ENCODE measurements at regions not wholly inside any gene's neighbourhood (a gene's known extent, or its start where the extent isn't known, plus 50 kb on each side); places are given as distances from the start of the nearest gene placed in this dataset.

DNA sequence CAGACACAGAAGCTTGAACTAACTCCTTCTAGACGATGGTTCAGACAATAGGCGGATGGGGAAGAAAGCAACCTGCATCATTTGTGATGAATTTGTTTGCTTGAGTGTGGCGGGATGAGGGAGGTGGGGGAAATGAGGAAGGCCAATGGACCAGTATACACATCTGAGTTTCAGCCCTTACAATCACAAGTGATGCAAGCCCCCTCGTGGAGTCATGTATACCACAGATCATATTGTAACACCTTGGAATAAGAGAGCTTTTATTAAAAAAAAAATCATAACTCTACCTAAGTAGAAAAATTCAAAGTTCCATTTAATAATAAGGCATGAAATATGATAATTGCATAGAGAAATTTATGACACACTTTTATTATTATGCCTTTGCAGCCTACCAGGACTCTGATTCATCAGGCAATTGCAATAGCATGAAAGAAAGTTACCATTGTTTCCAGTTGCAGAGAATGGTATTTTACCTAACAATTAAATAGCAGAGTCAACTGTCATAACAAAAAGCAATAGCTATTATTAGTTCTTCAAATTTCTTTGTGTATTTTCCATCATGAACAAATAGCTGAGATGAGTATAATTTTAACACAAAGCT lies 230.2 kb upstream of the AKR1E2 start:
- DNase-seq (ENCODE audit: low spot score) = no peak
- ATAC-seq = no peak

DNA sequence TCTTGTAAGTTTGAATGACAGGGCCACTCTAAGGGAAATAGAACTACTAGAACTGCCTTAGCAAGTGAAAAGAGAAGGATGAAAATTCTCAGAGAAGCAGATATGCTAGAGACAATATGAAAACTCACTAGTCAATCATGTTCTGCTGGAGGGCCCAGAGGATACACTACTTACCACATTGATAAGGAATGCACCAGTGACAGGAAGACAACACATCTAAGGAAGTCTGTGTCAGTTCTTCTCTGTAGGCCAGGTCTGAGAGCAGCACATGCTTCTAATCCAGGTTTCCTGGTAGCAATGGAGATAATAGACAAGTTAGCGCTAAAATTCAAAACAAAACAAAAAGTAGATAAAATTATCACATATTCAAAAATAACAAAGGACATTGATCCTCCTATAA lies 235.2 kb upstream of the AKR1E2 start:
- ATAC-seq (no peak), DNase-seq (ENCODE audit: low spot score) (no peak)

DNA sequence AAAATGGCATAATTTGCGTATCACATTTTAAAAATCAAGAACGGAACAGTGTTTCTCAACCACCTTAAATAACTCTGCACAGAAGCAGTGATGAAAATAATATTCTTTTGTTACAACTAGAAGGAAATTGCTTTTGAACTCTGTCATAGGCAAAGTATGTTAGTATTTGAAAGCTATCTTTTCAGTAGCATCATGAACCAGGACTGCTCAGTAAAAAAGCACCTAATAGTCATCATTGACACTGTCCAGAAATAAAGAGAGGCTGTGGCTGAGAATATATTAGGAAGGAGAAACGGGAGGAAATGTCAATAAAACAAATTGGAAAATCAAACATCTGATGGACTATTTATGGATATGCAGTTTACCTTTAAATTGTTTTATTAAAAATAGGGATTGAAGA lies 237.2 kb upstream of the AKR1E2 start:
- ATAC-seq = no peak
- no peak for DNase-seq (ENCODE audit: low spot score)

DNA sequence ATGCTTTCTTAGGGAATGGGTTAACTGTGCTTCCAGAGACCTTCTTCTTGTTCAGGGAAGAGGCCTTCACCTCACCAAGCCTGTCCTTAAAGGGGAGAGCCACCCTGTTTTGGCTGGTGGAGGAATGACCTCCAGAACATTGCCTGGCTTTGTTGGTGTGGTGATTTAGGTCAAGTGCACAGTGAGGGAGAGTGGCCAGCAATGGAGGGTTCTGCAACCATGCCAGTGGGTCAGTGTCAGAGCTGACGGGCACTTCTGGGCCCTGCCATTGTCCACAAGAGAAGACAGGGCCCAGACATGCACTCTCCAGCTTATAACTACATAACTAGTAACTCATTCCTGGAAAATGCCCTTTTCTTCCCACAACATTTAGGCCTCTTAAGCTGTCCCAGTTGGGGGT lies 238.5 kb upstream of the AKR1E2 start:
- DNase-seq (ENCODE audit: low spot score) (no peak), ATAC-seq (no peak)

DNA sequence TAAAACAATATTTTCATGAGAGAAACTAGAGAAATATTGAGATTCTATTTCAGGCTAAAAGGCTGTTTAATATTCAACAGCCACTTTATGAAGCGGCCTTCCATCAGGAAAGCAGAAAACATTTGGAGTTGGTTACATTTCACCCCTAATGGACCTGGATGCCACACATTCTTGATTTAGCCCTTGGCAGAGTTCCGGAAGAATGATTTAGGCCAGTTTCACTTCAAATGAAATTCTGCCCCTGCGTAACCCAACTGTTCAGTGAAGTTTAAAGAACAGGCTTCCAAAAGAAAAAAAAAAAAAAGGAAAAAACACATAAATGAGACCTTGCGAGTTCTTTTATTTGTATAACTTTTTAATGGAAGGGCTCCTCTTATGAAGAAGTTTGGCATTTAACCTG lies 239.2 kb upstream of the AKR1E2 start:
- ATAC-seq (no peak), DNase-seq (ENCODE audit: low spot score) (no peak)

DNA sequence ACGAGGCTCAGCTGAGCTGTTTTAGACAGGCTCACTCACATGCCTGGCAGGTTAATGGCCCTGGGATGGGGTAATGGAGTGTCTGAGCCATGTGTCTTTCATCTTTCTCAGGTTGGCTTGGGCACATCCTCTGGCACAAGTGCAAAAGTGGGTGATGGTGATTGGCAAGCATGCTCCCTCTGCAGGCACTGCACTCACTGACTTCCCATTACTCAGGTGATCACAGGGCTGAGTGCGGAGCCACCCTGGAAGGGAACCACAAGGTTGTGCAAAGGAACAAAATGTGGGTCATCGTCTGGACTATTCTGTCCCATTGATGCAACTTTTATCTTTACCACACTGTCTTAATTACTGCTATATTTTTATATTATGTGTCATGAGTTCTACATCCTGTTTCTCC lies 244.1 kb upstream of the AKR1E2 start:
- DNase-seq (ENCODE audit: low spot score) = no peak
- no peak for ATAC-seq

DNA sequence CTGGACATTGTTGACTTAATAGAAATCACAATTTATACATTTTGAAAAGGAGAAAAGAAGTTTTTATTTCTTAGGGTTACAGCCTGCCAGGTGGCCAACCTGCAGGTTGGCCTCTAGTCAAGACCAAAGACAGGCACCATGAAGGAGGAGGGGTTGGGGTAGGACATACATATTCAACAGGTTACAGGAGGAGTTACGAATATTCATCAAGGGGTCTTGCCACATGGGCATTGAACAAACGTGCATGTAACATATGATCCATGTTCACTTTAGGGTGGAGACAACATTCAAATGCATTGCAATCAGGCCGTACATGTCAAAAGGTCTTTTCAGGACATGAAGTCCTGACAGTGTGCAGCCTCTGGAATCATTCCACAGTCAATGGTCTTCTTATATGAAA lies 246.2 kb upstream of the AKR1E2 start:
- ATAC-seq (no peak), DNase-seq (ENCODE audit: low spot score) (no peak)

DNA sequence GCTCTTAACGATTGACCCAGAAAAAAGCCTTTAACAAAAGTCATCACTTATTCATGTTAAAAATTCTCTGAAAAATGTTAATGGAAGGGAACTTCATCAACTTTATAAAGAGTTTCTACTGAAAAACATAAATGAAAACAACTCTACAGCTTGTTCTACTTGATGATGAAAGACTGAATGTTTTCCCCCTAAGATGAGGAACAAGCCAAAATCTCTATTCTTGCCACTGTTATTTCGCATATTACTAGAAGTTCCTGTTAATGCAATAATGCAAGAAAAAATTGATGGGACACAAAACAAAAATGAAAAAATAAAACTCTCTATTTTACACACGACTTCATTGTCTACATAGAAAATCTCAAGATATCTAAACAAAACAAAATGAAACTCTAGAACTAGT lies 249.8 kb upstream of the AKR1E2 start:
- ATAC-seq = no peak
- DNase-seq (ENCODE audit: low spot score) = no peak

DNA sequence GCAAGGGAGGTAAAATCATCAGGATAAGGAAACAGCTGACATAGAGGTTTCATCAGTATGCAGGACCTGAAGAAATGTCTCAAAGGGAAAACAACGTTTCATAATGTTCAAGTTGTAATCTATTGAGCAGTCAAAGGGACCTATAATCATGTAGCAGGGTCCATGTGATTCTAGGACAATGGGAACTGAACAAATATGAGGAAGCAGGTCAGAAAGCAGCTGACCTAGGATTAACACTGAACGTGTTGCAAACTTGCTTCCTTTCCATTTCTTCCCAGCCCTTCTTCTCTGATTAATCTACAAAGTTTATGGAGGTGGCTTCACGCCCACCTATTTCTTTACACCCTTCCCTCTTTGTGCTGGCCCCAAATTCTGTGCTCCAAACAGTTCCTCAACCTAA lies 256.9 kb upstream of the AKR1E2 start:
- DNase-seq (ENCODE audit: low spot score) (no peak), ATAC-seq (no peak)

DNA sequence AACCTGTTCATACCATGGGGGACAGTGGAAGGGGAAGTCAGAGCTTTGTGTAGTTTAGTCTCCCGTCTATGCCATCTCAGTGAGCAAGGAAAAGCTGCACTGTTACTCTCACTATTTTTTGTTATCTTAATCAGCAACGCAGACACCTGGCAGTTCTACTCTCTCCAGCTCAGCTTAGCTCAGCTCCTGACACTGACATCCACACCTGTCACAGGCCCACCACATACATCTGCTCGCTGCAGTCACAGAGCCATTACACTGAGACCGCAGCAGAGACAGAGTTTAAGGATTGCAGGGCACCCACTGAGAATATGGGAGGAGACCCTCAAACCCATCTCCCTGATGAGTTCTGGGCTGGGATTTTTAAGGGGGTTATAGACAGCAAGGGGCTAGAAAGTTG lies 257.3 kb upstream of the AKR1E2 start:
- ATAC-seq = no peak
- DNase-seq (ENCODE audit: low spot score) = no peak

DNA sequence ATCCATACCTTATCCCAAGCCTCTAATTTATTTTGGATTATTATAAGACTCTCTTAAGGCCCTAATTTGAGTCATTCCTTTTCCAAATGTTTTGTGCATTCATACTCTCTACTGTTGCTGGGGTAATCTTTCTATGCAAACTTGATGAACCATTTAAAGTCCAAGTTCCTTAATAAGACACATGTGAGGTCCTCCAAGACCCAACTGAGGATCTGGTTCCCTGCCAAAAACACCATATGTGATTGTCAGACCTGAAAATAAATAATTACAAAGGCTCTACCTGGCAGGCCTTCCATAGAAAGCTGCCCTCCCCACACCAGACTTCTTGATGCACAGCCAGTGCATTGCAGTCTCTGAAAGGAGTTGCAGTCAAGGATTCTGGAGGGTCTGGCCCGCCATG lies 257.9 kb upstream of the AKR1E2 start:
- ATAC-seq (no peak), DNase-seq (ENCODE audit: low spot score) (no peak)

DNA sequence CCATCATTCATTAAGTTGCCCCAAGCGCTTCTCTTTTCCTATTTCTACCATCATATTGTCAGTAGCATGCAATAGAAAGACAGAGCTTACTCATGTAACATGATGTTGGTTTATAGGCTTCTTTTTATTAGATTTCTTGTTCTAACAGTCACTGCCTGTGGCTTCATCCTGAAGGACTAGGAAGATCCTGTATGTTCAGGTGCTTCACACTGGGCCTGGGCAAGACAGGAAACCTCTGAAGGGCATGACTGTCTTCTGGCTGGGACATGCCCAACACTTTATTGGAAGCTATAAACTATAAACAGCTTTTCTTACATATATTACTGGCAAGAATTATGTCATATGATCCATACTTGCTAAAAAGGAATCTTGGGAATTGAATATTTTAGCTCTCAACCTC lies 258.4 kb upstream of the AKR1E2 start:
- ATAC-seq (no peak), DNase-seq (ENCODE audit: low spot score) (no peak)

DNA sequence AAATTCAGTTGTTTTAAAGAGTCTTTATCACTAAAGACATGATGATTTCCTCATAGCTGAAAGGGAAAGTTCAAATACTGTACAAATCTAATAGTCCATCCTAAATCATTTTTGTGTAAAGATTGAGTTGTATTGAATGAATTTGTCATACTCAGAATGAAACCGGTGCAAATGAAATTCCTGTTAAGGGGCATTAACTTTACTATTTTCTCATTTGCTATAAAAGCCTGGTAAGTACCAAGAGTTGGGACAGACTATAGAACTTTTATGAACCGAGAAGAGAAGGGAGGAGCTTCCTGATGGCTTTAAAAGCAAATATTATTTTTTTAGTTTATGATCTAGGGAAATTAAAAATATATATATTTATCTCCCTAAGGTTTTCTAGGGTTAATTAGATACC lies 260.0 kb upstream of the AKR1E2 start:
- no peak for DNase-seq (ENCODE audit: low spot score)
- ATAC-seq = no peak

DNA sequence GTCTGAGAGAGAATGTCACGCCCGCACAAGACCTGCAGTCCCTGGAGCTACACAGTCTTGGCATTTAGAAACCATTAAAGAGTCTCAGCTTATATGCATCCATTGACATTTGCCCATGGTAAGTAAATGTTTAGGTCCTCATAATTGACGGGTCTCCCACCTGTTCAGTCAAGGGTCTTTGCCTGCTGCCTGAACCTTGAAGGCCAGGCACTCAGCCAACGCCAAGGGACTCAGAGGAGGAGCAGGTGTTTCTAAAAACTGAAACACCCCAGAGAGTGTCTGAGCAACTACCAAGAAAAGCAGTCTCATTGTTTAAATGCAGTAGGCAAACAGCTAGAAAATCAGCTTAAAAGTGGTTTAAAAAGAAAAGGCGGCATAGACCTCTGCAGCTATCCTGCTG lies 264.7 kb upstream of the AKR1E2 start:
- ATAC-seq (no peak), DNase-seq (ENCODE audit: low spot score) (no peak)

DNA sequence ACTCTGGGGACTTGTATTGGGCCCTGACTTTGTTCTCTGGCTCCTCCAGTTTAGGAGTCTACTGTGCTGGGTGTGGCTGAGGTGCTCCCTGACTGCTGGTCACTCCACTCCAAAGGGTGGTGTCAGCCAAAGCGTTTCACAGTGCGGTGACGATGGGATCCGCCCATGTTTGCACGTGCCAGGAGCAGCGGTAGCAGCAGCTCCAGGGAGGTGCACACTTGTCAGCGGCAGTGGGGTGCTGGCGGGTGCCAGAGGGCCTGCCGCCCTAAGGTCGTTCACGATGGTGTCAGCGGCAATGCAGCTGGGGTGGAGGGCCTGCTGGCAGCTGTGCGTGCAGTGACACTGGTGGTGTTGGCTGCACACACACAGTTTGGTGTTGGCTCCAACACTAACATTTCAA lies 268.5 kb upstream of the AKR1E2 start:
- no peak for ATAC-seq
- no peak for DNase-seq (ENCODE audit: low spot score)

DNA sequence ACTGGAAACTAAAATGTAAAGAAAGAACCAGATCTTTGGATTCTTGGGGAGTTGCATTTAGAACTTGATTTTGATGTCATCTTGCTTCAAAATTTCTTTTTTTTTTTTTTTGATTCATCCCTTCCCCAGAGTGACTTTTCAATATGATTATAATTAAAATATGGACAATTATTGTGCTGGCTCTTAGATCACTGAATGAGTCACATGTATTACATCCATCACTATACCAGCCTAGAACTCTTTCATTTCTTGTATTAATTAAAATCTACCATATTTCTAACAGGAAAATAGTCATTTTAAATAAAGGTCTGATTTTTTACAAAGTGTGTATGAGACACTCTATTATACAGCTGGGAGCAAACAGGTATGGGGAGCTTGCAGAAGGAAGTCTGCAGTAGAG lies 269.5 kb upstream of the AKR1E2 start:
- DNase-seq (ENCODE audit: low spot score) = no peak
- no peak for ATAC-seq

DNA sequence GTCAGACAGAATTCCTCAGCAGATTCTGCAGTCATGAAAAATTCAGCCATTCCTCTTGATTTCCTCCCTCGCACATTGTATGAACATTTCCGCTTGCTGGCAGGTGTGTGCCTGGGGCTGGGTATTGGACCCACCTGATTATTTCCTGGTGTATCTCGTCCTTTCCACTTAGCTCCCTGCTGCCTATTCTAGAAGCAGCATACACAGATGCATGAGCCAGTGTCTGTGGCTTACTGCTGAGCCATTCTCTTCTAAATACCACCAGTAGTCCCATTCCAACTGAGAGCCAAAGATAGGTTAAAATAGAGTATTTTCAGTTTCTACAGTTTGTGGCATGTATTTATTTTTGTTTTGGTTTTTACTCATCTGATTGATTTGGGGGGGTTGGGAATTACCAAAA lies 270.1 kb upstream of the AKR1E2 start:
- no peak for ATAC-seq
- DNase-seq (ENCODE audit: low spot score) = no peak

DNA sequence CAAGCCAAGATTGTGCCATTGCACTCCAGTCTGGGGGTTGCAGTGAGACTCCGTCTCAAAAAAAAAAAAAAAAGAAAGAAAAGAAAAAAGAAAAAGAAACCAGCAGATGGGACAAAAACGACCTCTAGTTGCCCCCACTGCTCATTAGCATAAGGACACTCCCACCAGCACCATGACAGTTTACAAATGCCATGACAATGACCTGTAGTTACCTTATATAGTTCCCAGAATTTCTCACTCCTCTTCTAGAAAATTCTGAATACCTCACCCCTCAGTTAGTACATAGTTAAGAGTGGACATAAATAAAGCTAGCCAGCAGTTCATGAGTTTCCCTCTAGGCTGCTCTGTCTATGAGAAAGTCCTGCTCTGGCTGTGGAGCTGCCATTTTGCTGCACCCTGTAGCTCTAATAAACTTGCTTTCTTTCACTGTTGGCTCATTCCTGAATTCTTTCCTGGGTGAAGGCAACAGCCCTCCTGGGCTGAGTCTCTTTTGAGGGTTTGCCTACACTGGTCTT lies 276.8 kb upstream of the AKR1E2 start:
- no peak for ATAC-seq

DNA sequence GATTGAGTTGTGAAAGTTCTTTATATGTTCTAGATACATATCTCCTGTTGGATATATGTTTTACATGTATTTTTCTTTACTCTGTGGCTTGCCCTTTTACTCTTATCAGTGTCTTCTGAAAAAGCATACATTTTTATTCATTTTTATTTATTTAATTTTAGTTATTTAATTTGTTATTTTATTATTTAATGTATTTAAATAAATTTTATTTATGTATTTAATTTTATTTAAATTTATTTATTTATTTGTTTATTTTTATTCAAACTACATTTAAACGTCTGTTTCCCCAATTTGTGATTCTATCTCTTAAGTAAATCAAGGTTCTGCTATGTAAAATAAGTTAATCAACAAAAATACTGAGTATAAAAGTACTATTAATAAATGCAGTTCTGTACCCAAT lies 279.1 kb upstream of the AKR1E2 start:
- ATAC-seq (no peak), DNase-seq (ENCODE audit: low spot score) (no peak)

More for the DNA sequence above, 276.8 kb upstream of the AKR1E2 start:
- DNase-seq (ENCODE audit: low spot score) = no peak

DNA sequence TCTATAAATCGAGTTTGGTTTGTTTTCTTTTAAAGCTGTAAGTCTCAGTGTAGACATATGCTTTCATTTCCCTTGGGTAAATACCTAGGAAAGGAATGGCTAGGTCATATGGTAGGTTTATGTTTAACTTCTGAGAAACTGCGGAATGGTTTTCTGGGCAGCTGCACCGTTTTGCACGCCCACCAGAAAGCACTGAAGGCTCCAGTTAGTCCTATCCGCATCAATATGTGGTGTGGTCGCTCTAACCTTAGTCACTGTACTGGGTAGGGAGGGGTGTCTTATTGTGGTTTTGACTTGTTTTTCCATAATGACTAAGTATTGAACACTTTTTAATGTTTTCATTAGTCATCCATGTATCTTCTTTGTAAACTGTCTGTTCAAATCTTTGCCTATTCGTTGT lies 279.5 kb upstream of the AKR1E2 start:
- no peak for DNase-seq (ENCODE audit: low spot score)
- ATAC-seq = no peak

DNA sequence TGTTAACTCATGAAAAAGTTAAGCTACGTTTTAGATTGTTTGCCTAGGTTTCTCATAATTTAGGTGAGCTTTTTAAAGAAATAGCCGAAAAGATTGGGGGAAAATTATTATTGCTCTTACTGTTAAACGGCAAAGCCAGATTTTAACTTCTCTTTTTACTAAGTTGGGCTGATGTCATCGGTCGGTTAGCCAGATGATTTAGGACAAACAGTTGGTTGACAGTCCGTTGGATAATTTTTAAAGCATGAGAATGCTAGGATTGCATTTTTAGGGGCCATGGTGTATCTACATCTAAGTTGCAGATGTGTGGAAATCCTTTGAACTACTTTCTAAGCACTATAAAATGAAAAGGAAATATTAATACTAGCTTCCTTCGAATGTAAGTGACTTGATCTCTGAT lies 280.9 kb upstream of the AKR1E2 start:
- no peak for DNase-seq (ENCODE audit: low spot score)
- ATAC-seq = no peak

DNA sequence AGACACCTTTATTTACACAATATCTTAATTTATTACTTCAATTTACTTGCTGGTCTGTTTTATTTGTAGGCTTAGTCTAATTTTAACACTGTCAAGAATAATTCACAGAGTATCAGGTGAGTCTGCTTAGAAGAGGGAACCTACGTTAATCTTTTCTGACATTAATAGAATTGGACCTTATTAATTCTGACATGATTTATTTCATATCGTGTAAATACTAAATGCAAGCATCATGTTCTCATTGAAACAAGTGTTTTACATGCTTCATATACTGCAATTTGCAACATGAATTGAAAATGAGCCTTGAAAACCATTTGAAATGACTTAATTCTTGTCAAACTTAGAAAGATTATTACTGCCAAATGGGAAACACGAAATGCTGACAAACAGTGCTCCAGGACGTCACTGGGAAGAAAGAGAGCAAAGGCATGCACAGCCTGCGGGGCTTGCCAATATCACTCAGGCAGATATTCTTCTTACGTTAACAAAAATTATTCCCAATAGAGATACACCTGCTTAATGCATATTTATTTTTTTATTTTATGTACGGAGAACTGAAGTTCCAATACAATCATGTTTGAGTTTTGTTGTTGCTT lies 282.0 kb upstream of the AKR1E2 start:
- DNase-seq (ENCODE audit: low spot score) (no peak), ATAC-seq (no peak)

DNA sequence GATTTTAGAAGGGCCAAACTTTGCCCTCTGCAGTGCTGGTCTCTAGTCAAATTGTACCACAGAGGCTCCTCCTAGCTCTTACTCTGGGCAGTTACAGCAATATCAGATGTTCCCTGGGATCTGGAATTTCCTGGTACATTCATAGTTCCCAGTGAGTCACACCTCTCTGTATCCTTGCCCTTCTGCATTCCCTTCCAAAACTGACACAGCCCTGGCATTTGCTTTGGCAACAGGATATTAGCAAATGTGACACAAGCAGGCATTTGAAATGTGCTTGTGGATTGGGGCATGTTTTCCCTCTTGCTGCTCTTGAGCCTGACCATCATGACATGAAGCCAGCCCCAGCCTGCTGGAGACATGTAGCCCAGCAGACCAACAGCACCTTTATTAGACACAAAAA lies 284.7 kb upstream of the AKR1E2 start:
- no peak for ATAC-seq

More for the DNA sequence above, 284.7 kb upstream of the AKR1E2 start:
- no peak for DNase-seq (ENCODE audit: low spot score)
